HCT116 (cell line): ENCODE measurements at regions not wholly inside any gene's neighbourhood (a gene's known extent, or its start where the extent isn't known, plus 50 kb on each side); places are given as distances from the start of the nearest gene placed in this dataset.

Source experiments
- ATAC-seq: fragments of 200-7000 bp; cut with Tn5 transposase; 2 replicates; pipeline ENCODE4 v1.9.1; 2020; ENCODE audit warnings: mild to moderate bottlenecking, moderate library complexity
- BruUV-seq: library from RNA; stranded (reverse); fragments of 400-500 nt; replicated peaks from 2 replicates; lab custom pipeline; 2021; lab: Mats Ljungman, UMichigan
- CTCF ChIA-PET: fragments of 300-600 bp; sonication (Branson Sonifier 250); formaldehyde crosslinking; loops from one replicate; lab custom pipeline; 2021; ENCODE audit warnings: antibody characterized with exemption; lab: Charles Lee
- POLR2A ChIA-PET: fragments of 300-600, 350-600 bp; sonication (Branson Sonifier 250); formaldehyde crosslinking; loops from one replicate; lab custom pipeline; 2021; ENCODE audit warnings: antibody characterized with exemption; lab: Charles Lee
- RAD21 ChIA-PET, 2 experiments: fragments of 300-600 bp; sonication (Branson Sonifier 250); formaldehyde crosslinking; loops; one replicate each; lab custom pipeline; 2023; ENCODE audit warnings: low total read pairs in 2 of 2; ENCODE audit not compliant: uncharacterized antibody in 2 of 2, unreplicated experiment in 2 of 2, low non-redundant PET in 1 of 2; lab: Charles Lee
- DNase-seq: peaks from one replicate; pipeline ENCODE4 v3.0.0-alpha.2; 2010; ENCODE audit warnings: low read depth, low spot score
- H2AFZ ChIP-seq: fragments of 200-600 bp; shearing (Covaris generic), sonication (generic); 2 replicates; pipeline ENCODE4 v1.6.1; 2017; ENCODE audit warnings: low read depth, mixed run types, mixed read lengths, antibody characterized with exemption, low read length; ENCODE audit not compliant: poor library complexity, severe bottlenecking
- H3K27ac ChIP-seq: 2 replicates; pipeline ENCODE4 v1.5.1; 2012; ENCODE audit warnings: low read depth, low read length
- H3K27me3 ChIP-seq: fragments of 200-600 bp; sonication (generic); 2 replicates; pipeline ENCODE4 v1.6.1; 2016; ENCODE audit warnings: mixed run types, low read length, mixed read lengths; ENCODE audit not compliant: insufficient read depth
- H3K36me3 ChIP-seq, 2 experiments: fragments of 200-500 bp in 1 of 2; fragments of 200-600 bp in 1 of 2; sonication (Bioruptor generic) in 1 of 2; sonication (generic) in 1 of 2; 2 replicates each; pipeline versions ENCODE4 v1.5.1 to v1.6.1; 2014 to 2016; ENCODE audit warnings: low read length in 2 of 2, inconsistent platforms in 1 of 2, mixed read lengths in 1 of 2, mixed run types in 1 of 2; ENCODE audit not compliant: insufficient read depth in 2 of 2, control insufficient read depth in 1 of 2
- H3K4me1 ChIP-seq, 2 experiments: fragments of 200-600 bp in 1 of 2; sonication (generic) in 1 of 2; 2 replicates each; pipeline versions ENCODE4 v1.5.1 to v1.6.1; 2012 to 2017; ENCODE audit warnings: low read length in 2 of 2, inconsistent platforms in 1 of 2, mild to moderate bottlenecking in 1 of 2, mixed read lengths in 1 of 2, mixed run types in 1 of 2, moderate library complexity in 1 of 2; ENCODE audit not compliant: insufficient read depth in 2 of 2, control insufficient read depth in 1 of 2
- H3K4me2 ChIP-seq: fragments of 200-600 bp; sonication (generic); 2 replicates; pipeline ENCODE4 v1.6.1; 2017; ENCODE audit warnings: mixed run types, low read length, mixed read lengths
- H3K4me3 ChIP-seq, 2 experiments: fragments of 200-600 bp in 1 of 2; sonication (generic) in 1 of 2; replicated peaks in 1 of 2; 2 replicates each; pipeline ENCODE4 v1.5.1; 2011 to 2016; ENCODE audit warnings: low read length in 2 of 2, control low read depth in 1 of 2, low read depth in 1 of 2, mild to moderate bottlenecking in 1 of 2, mixed read lengths in 1 of 2, mixed run types in 1 of 2
- H3K79me2 ChIP-seq: fragments of 200-600 bp; sonication (generic); 2 replicates; pipeline ENCODE4 v1.6.1; 2017; ENCODE audit warnings: mild to moderate bottlenecking, mixed run types, low read length, moderate library complexity, mixed read lengths; ENCODE audit not compliant: insufficient read depth
- H3K9ac ChIP-seq: fragments of 200-600 bp; sonication (generic); 2 replicates; pipeline ENCODE4 v1.6.1; 2016; ENCODE audit warnings: low read length, mixed read lengths
- H3K9me2 ChIP-seq: fragments of 200-600 bp; sonication (generic), shearing (Covaris generic); 2 replicates; pipeline ENCODE4 v1.6.1; 2017; ENCODE audit warnings: mixed run types, mild to moderate bottlenecking, moderate library complexity; ENCODE audit not compliant: insufficient read depth
- H3K9me3 ChIP-seq, 2 experiments: fragments of 200-500 bp in 1 of 2; fragments of 200-600 bp in 1 of 2; sonication (Bioruptor generic) in 1 of 2; sonication (generic) in 1 of 2; 2 replicates each; pipeline ENCODE4 v1.6.1; 2014 to 2017; ENCODE audit warnings: low read length in 2 of 2, mixed read lengths in 2 of 2, inconsistent platforms in 1 of 2, low read depth in 1 of 2, mild to moderate bottlenecking in 1 of 2, mixed run types in 1 of 2, moderate library complexity in 1 of 2; ENCODE audit not compliant: control insufficient read depth in 1 of 2, insufficient read depth in 1 of 2
- H4K20me1 ChIP-seq: fragments of 200-600 bp; sonication (generic), shearing (Covaris generic); 2 replicates; pipeline ENCODE4 v1.6.1; 2017; ENCODE audit warnings: mixed run types, mild to moderate bottlenecking, moderate library complexity; ENCODE audit not compliant: insufficient read depth
- CBX3 ChIP-seq: IDR thresholded peaks from 2 replicates; pipeline ENCODE4 v1.6.1; 2012; ENCODE audit warnings: low read depth
- CEBPB ChIP-seq: IDR thresholded peaks from 2 replicates; pipeline ENCODE4 v1.6.1; 2012; ENCODE audit warnings: low read depth
- ELF1 ChIP-seq: IDR thresholded peaks from 2 replicates; pipeline ENCODE4 v1.6.1; 2012; ENCODE audit warnings: low read depth, borderline replicate concordance
- EZH2 ChIP-seq: fragments of 200-600 bp; sonication (generic); IDR thresholded peaks from 2 replicates; pipeline ENCODE4 v1.6.1; 2017; ENCODE audit warnings: antibody characterized with exemption, mixed run types
- EZH2phosphoT487 ChIP-seq: fragments of 200-600 bp; IDR thresholded peaks from 2 replicates; pipeline ENCODE4 v1.6.1; 2018; ENCODE audit warnings: antibody characterized with exemption, borderline replicate concordance
- JUND ChIP-seq: IDR thresholded peaks from 2 replicates; pipeline ENCODE4 v1.6.1; 2012
- POLR2A ChIP-seq: IDR thresholded peaks from 2 replicates; pipeline ENCODE4 v1.7.0; 2011; ENCODE audit warnings: borderline replicate concordance; ENCODE audit not compliant: insufficient read depth, insufficient read length; ENCODE audit errors: extremely low read depth
- POLR2AphosphoS5 ChIP-seq: IDR thresholded peaks from 2 replicates; pipeline ENCODE4 v1.6.1; 2011; ENCODE audit warnings: mild to moderate bottlenecking, low read depth, low read length, moderate library complexity
- RAD21 ChIP-seq: IDR thresholded peaks from 2 replicates; pipeline ENCODE4 v1.6.1; 2012; ENCODE audit warnings: low read depth, mild to moderate bottlenecking
- SIN3A ChIP-seq: IDR thresholded peaks from 2 replicates; pipeline ENCODE4 v1.6.1; 2012; ENCODE audit warnings: low read depth
- SP1 ChIP-seq: IDR thresholded peaks from 2 replicates; pipeline ENCODE4 v1.6.1; 2012; ENCODE audit warnings: low read depth
- TCF7L2 ChIP-seq: IDR thresholded peaks from 2 replicates; pipeline ENCODE4 v1.7.0; 2011; ENCODE audit warnings: borderline replicate concordance, inconsistent platforms; ENCODE audit not compliant: insufficient read depth, insufficient read length; ENCODE audit errors: extremely low read depth
- YY1 ChIP-seq: IDR thresholded peaks from 2 replicates; pipeline ENCODE4 v1.6.1; 2011; ENCODE audit warnings: low read length, low read depth, moderate library complexity, mild to moderate bottlenecking; ENCODE audit not compliant: insufficient replicate concordance; ENCODE audit errors: extremely low read depth
- ZFX ChIP-seq: fragments of 450-650 bp; IDR thresholded peaks from 2 replicates; pipeline ENCODE4 v1.6.1; 2017
- ZNF274 ChIP-seq: fragments of 200-500 bp; sonication (Bioruptor generic); IDR thresholded peaks from 2 replicates; pipeline ENCODE4 v1.6.1; 2014; ENCODE audit warnings: mild to moderate bottlenecking, low read depth, low read length, inconsistent platforms
- intact Hi-C: fragments of 100-400 bp; cut with micrococcal nuclease; formaldehyde crosslinking; loops from 2 replicates; pipeline ENCODE4 v1.10.0; 2022
- TF ChIP-seq, protein P1 (sequence below): IDR thresholded peaks from 2 replicates; pipeline ENCODE4 v1.6.1; 2011; ENCODE audit warnings: mild to moderate bottlenecking, low read length, moderate library complexity; ENCODE audit not compliant: insufficient replicate concordance; ENCODE audit errors: extremely low read depth
- TF ChIP-seq, protein P2 (sequence below), 3 experiments: fragments of 200-600 bp in 1 of 3; sonication (generic) in 1 of 3; IDR thresholded peaks in 2 of 3; conservative IDR thresholded peaks in 1 of 3; 2 replicates each; pipeline ENCODE4 v1.5.1; 2012 to 2017; ENCODE audit warnings: low read depth in 2 of 3, low read length in 2 of 3, antibody characterized with exemption in 1 of 3, borderline replicate concordance in 1 of 3, control low read depth in 1 of 3, mild to moderate bottlenecking in 1 of 3, mixed read lengths in 1 of 3, mixed run types in 1 of 3, moderate library complexity in 1 of 3; ENCODE audit not compliant: insufficient read depth in 1 of 3
- TF ChIP-seq, protein P3 (sequence below): IDR thresholded peaks from 2 replicates; pipeline ENCODE4 v1.6.1; 2012; ENCODE audit warnings: low read depth
- TF ChIP-seq, protein P4 (sequence below): IDR thresholded peaks from 2 replicates; pipeline ENCODE4 v1.6.1; 2012

DNA sequence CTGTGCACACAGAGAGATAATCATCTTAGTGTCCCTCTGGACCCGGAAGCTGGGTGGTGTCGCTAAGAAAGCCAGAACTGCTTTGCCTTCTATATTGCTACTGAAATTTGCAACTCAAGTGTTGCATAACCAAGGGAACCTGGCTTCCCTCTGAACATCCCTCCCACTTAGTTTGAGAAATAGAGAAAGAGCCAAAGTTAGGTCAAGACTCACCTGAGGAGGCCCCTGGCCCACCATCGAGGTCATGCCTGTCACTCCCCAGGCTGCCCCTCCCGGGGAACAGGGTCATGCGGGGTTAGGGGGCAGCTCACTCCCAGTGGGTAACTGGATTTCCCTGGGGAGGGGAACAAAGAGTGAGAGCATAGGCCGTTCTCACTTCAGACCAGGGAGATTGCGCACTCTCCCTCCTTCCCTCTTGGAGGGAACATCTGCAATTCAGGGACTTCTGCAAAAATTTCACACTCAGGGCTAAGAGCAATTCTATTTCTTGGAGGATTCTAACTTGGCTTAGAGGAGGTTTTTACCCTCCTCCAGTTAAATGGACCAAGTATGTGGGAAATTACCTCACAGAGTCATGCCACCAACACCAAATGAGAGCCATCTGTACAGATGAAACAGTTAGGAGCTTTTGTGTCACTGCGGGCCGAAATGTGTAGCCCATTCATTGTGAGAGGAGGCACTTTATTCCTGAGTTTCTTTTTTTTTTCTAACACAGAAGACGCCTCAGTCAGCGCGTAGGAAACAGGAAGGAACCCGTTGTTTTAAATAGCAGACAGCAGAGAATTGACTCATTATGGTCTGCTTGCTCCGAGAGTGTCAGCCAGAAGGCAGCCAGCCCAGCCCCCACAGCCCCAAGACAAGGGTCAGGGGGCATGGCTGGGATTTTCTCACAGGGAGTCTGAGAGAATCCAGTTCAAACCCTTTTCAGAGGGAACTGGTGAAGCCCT lies 221.3 kb downstream of the ARHGAP12 start:
- RAD21 ChIA-PET: no interaction called here
- H3K79me2 ChIP-seq: no peaks in the 10 kb centered on the region
- H3K9ac ChIP-seq: no peak overlapping the region
- no peak overlapping the region for H3K4me2 ChIP-seq
- no peak for TF ChIP-seq POLR2A
- TF ChIP-seq, protein P1, sequence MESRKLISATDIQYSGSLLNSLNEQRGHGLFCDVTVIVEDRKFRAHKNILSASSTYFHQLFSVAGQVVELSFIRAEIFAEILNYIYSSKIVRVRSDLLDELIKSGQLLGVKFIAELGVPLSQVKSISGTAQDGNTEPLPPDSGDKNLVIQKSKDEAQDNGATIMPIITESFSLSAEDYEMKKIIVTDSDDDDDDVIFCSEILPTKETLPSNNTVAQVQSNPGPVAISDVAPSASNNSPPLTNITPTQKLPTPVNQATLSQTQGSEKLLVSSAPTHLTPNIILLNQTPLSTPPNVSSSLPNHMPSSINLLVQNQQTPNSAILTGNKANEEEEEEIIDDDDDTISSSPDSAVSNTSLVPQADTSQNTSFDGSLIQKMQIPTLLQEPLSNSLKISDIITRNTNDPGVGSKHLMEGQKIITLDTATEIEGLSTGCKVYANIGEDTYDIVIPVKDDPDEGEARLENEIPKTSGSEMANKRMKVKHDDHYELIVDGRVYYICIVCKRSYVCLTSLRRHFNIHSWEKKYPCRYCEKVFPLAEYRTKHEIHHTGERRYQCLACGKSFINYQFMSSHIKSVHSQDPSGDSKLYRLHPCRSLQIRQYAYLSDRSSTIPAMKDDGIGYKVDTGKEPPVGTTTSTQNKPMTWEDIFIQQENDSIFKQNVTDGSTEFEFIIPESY: no peak
- TF ChIP-seq, protein P2, sequence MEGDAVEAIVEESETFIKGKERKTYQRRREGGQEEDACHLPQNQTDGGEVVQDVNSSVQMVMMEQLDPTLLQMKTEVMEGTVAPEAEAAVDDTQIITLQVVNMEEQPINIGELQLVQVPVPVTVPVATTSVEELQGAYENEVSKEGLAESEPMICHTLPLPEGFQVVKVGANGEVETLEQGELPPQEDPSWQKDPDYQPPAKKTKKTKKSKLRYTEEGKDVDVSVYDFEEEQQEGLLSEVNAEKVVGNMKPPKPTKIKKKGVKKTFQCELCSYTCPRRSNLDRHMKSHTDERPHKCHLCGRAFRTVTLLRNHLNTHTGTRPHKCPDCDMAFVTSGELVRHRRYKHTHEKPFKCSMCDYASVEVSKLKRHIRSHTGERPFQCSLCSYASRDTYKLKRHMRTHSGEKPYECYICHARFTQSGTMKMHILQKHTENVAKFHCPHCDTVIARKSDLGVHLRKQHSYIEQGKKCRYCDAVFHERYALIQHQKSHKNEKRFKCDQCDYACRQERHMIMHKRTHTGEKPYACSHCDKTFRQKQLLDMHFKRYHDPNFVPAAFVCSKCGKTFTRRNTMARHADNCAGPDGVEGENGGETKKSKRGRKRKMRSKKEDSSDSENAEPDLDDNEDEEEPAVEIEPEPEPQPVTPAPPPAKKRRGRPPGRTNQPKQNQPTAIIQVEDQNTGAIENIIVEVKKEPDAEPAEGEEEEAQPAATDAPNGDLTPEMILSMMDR (IDR thresholded peaks at IDR 0.05 in 2 of 3, conservative IDR thresholded peaks at IDR 0.05 in 1 of 3; ENCODE audit: borderline replicate concordance in 1 of 3, insufficient read depth in 1 of 3, low read depth in 2 of 3, low read length in 2 of 3): no peak
- no peak for TF ChIP-seq EZH2phosphoT487
- TF ChIP-seq SIN3A: no peak
- TF ChIP-seq EZH2: no peak
- no peak for TF ChIP-seq SP1
- TF ChIP-seq JUND: no peak
- TF ChIP-seq POLR2AphosphoS5: no peak
- no peak for TF ChIP-seq CBX3
- TF ChIP-seq ZNF274: no peak
- TF ChIP-seq, protein P3, sequence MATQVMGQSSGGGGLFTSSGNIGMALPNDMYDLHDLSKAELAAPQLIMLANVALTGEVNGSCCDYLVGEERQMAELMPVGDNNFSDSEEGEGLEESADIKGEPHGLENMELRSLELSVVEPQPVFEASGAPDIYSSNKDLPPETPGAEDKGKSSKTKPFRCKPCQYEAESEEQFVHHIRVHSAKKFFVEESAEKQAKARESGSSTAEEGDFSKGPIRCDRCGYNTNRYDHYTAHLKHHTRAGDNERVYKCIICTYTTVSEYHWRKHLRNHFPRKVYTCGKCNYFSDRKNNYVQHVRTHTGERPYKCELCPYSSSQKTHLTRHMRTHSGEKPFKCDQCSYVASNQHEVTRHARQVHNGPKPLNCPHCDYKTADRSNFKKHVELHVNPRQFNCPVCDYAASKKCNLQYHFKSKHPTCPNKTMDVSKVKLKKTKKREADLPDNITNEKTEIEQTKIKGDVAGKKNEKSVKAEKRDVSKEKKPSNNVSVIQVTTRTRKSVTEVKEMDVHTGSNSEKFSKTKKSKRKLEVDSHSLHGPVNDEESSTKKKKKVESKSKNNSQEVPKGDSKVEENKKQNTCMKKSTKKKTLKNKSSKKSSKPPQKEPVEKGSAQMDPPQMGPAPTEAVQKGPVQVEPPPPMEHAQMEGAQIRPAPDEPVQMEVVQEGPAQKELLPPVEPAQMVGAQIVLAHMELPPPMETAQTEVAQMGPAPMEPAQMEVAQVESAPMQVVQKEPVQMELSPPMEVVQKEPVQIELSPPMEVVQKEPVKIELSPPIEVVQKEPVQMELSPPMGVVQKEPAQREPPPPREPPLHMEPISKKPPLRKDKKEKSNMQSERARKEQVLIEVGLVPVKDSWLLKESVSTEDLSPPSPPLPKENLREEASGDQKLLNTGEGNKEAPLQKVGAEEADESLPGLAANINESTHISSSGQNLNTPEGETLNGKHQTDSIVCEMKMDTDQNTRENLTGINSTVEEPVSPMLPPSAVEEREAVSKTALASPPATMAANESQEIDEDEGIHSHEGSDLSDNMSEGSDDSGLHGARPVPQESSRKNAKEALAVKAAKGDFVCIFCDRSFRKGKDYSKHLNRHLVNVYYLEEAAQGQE: no peak
- no peak for TF ChIP-seq ZFX
- TF ChIP-seq, protein P4, sequence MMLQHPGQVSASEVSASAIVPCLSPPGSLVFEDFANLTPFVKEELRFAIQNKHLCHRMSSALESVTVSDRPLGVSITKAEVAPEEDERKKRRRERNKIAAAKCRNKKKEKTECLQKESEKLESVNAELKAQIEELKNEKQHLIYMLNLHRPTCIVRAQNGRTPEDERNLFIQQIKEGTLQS: no peak
- TF ChIP-seq YY1: no peak
- no peak for TF ChIP-seq TCF7L2
- TF ChIP-seq ELF1: no peak
- TF ChIP-seq RAD21: no peak
- TF ChIP-seq CEBPB: no peak
- no peaks in the 10 kb centered on the region for H3K27me3 ChIP-seq
- intact Hi-C loops: no loop called here
- BruUV-seq: no TSS peak
- DNase-seq: no peak
- no peak overlapping the region for H2AFZ ChIP-seq
- no peak for ATAC-seq
- H3K9me2 ChIP-seq: no peaks in the 10 kb centered on the region
- H3K4me1 ChIP-seq: no peaks in the 10 kb centered on the region
- CTCF ChIA-PET: interaction anchor here (0.8 kb wide), 1 partner anchor 62 kb away, joined by 3 read pairs; no protein-coding TSS in a partner anchor
- no peak overlapping the region for H3K4me3 ChIP-seq
- no peak overlapping the region for H3K27ac ChIP-seq
- POLR2A ChIA-PET: no interaction called here
- H4K20me1 ChIP-seq: no peaks in the 10 kb centered on the region
- no peaks in the 10 kb centered on the region for H3K36me3 ChIP-seq
- peaks cover 0 to 4% of the 10 kb centered on the region in 2 experiments; a peak in 2 of 4 replicates for H3K9me3 ChIP-seq
